ENCODE measurements at regions not wholly inside any gene's neighbourhood (a gene's known extent, or its start where the extent isn't known, plus 50 kb on each side); places are given as distances from the start of the nearest gene placed in this dataset.

DNA sequence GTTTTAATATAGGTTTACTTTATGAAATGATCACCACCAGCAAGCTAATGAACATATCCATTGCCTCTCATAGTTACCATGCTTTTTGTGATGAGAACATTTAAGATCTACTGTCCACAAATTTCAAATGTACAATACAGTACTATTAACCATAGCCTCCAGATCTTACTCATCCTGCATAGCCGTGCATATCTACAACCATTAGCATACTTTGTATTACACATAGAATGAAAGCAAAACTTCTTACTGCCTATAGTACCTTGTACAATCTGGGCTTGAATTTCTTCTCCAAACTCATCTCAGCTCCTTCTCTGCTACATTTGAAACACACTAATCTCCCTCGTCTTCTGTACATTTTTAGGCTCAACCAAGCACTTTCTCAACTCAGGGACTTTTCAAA lies 510.6 kb downstream of the PRR16 start:
- no peak for DNase-seq (ENCODE audit: low spot score)
- intact Hi-C loops (cut with DNase I): no loop called here

DNA sequence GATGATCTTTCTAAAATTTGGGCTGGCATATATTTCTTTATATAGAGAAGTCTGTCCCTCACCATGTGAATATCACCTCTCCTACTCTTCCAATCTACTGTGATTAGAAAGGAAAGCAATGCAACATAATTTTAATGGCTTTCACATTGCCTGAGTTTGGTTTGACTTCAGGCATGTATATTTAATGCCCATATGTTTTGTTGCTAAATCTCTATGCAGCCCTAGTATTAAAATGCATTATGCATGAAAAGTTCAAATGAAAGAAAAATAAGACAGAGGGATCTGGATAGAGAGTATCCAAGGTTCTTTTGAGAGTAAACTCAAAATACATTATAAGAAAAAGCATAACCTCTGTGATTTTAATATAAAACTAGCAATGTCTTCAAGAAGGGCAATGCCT lies 518.3 kb downstream of the PRR16 start:
- DNase-seq (ENCODE audit: low spot score): no peak
- intact Hi-C loops (cut with DNase I): no loop called here

DNA sequence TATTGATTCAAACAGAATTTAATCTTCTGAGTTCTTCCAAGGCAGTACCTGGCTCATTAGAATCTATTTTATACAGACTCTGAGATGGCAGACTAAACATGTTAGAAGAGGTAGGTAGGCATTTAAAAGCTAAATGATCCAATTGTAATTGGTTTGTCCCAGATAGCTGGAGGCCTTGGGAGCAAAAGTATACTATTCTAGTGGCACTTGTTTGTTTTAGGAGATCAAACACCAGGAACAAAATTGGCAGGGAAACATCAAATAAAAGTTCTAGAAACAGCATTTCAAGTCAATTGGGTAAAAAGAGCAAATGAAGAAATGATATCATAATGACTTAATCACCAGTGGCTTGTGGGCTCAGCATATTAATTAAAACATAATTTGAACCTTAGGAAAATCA lies 521.4 kb downstream of the PRR16 start:
- intact Hi-C loops (cut with DNase I): no loop called here
- no peak for DNase-seq (ENCODE audit: low spot score)

DNA sequence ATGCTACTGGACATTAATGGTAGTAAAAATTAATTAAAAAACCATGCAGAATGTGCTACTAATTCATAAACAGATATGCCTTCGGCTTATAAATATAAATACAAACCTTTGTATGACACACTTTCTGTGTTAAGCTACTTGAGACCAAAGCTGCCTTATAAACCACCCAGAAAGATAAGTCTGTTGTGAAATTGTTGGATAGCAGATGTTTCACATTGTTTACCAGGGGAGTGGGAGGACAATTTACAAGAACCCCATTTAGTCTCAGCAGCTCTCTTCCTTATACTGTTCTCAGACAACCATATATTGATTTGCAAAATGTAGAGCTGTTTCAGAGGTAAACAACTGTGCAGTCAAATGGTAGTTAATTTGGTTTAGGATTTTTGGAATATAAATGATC lies 524.4 kb downstream of the PRR16 start:
- no peak for DNase-seq (ENCODE audit: low spot score)
- intact Hi-C loops (cut with DNase I): no loop called here

DNA sequence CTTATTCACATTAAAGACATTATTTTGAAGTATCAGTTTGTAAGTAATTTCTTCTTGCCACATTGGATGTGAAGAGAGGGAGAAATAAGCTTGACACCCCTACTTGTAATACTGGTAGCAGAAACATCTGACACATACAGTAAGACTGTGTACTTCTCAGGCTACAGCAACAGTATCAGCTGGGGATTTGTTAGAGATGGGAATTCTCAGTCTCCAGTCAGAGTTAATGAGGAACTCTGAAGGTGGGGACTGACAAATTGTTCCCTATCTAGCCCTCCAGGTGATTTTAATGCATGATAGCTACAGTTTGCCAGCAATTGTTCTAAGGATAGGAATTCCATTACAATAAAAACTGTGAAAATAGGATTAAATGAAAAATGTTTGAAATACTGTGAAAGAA lies 524.8 kb downstream of the PRR16 start:
- intact Hi-C loops (cut with DNase I): no loop called here

DNA sequence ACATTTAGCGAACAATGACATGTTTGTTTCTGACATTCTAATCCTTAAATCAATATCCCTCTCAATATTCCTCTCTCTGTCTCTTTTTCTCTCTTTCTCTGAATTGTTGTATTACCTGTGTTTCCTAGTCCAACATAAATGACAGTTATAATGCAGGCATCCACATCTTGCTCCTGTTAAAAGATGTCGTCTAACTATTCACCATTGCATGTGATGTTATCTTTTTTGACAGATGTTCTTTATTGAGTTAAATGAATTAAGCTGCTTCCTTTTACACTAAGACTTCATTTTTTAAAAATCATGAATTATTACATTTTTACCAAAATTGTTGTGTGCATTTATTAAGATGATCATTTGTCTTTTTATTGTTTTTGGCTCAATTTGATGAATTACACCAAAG lies 527.5 kb downstream of the PRR16 start:
- no peak for DNase-seq (ENCODE audit: low spot score)
- intact Hi-C loops (cut with DNase I): loop anchor here in 1 of 2 donors (10.0 kb wide), 1 partner anchor 1693 kb away; no protein-coding TSS in a partner anchor

More for the DNA sequence above, 524.8 kb downstream of the PRR16 start:
- no peak for DNase-seq (ENCODE audit: low spot score)

DNA sequence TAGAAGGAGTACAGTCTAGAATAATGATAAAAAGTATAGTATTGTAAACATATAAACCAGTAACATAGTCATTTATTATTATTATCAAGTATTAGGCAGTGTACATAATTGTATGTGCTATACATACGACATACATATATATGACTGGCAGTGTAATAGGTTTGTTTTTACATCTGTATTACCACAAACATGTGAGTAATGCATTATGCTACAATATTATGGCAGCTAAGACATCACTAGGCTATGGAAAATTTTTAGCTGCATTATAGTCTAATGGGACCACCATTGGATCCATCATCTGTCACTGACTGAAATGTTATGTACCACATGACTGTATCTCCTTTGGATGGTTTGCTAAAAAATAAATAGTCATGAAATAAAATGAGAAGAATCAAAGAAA lies 530.0 kb downstream of the PRR16 start:
- DNase-seq (ENCODE audit: low spot score): no peak
- intact Hi-C loops (cut with DNase I): loop anchor here in 1 of 2 donors (10.0 kb wide), 1 partner anchor 1691 kb away; no protein-coding TSS in a partner anchor

DNA sequence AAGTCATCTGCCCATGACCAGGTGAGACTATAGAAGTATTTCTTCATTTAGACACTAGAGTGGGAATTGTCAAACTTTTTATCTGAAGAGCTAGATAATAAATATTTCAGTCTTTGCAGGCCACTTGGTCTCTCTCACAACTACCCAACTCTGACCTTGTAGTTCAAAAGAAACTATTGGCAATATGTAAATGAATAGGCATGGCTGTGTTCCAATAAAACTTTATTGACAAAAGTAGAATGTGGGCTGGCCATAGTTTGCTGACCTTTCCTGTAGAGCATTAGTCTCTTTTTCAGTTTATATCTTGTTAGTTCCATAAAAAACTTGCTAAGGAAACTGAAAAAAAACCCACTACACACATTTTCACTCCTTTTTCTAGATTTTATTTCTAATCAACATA lies 535.5 kb downstream of the PRR16 start:
- DNase-seq (ENCODE audit: low spot score): no peak
- intact Hi-C loops (cut with DNase I): loop anchor here in 1 of 2 donors (10.0 kb wide), 1 partner anchor 1685 kb away; no protein-coding TSS in a partner anchor

DNA sequence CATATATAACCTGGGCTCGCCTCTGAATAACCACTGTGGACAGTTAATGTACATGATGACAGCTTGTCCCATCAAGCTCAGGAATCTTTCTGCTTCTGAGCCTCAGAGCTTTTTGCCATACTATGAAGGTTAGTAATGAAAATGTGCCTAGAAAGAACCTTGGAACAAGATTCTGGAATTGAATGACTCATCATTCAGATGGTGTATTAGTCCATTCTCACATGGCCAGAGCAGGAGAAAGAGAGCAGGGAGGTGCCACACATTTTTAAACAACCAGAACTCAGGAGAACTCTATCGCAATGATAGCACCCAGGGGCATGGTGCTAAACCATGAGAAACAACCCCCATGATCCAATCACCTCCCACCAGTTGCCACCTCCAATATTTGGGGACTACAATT lies 542.1 kb downstream of the PRR16 start:
- no peak for DNase-seq (ENCODE audit: low spot score)
- intact Hi-C loops (cut with DNase I): no loop called here

DNA sequence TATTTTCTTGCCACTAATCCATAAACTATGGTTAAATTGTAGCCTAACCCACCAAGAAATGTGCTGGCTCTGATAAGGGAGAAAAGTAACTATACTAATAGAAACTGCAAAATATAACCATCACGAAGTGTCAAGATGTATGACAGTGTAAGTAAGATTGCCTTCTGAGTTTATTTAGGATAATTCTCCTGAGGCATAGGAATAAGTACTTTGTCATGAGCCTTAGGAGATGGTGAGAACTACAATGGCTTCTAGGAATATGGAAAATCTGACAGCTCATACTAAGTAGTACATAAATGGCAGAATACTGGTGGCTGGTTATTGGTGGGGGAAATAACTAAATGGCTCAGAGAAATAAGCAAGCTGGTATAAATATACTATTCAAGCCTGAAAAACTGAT lies 543.9 kb downstream of the PRR16 start:
- intact Hi-C loops (cut with DNase I): no loop called here
- DNase-seq (ENCODE audit: low spot score): no peak

DNA sequence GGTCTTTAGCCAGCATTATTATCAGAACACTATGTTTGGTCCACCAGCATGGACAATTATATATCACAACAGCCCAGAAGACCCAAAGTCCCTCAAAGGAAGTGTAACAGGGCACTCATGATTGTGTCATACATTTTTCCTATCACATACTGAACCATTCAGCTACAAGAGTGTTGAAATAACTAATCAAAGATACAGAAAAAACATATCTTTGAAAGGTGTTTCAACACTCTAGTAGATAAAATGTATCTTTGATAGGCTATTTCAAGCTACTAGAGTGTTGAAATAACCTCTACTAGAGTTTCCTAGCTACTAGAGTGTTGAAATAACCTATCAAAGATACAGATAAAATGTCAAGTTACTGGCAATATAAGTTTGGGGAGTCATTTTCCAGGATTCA lies 545.0 kb downstream of the PRR16 start:
- intact Hi-C loops (cut with DNase I): no loop called here
- no peak for DNase-seq (ENCODE audit: low spot score)

DNA sequence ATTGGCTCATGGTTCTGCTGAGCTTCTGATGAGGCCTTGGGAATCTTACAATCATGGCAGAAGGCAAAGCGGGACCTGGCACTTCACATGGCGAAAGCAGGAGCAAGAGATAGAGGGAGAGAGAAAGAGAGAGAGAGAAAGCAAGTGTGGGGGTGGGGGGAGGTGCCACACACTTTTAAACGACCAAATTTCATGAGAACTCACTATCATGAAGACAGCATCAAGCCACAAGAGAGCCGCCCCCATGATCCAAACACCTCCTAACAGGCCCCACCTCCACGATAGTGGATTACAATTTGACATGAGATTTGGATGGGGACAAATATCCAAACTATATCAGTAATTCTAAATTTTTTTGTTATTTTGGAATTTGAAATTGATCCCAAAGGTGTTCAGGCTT lies 553.9 kb downstream of the PRR16 start:
- DNase-seq (ENCODE audit: low spot score): no peak
- intact Hi-C loops (cut with DNase I): no loop called here

DNA sequence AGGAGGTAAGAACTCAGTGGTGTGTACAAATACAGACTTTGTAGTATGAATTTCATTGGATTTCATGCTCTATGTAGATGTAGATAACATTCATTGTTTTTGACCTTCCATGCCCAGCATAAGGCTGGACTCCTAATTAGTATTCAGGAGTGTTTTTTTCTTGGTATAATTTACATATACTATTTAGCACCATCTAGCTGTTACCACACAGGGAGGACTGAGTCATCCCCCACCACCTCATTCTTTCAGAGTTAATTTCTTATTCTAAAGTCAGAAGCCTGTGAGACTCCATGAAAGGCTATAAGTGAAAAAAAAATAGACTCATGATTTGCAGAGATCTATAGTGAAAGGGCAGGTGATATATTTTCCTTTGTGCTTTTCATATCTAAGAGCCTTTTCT lies 555.0 kb downstream of the PRR16 start:
- intact Hi-C loops (cut with DNase I): no loop called here

DNA sequence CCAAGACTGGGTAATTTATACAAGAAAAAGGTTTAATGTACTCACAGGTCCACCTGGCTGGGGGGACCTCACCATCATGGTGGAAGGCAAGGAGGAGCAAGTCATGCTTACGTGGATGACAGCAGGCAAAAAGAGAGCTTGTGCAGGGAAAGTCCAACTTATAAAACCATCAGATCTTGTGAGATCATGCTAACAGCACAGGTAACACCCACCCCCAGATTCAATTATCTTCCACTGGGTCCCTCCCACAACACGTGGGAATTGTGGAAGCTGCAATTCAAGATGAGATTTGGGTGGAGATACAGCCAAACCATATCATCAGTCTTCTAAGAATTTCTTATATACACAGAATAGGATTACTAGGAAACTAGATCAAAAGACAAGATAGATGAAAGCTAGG lies 555.6 kb downstream of the PRR16 start:
- no peak for DNase-seq (ENCODE audit: low spot score)
- intact Hi-C loops (cut with DNase I): no loop called here

More for the DNA sequence above, 555.0 kb downstream of the PRR16 start:
- DNase-seq (ENCODE audit: low spot score): no peak

DNA sequence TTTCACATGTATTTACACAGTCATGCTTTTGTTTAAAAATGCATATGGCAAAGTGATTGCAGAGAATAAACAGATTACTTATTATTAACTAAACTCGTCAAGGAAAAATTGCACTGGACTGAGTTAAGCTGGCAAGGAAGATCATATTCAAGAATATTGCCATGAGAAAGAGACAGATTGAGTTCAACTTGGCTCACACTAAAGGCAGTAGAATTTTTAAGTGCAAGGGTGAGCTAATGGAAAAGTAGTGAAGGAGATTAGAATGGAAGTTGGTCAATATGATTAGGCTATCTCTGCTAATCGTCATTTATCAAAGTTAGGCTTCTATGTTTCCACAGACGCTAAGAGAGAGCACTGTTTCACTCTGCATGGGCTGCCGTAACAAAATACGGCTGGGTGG lies 557.6 kb downstream of the PRR16 start:
- intact Hi-C loops (cut with DNase I): no loop called here
- DNase-seq (ENCODE audit: low spot score): no peak

DNA sequence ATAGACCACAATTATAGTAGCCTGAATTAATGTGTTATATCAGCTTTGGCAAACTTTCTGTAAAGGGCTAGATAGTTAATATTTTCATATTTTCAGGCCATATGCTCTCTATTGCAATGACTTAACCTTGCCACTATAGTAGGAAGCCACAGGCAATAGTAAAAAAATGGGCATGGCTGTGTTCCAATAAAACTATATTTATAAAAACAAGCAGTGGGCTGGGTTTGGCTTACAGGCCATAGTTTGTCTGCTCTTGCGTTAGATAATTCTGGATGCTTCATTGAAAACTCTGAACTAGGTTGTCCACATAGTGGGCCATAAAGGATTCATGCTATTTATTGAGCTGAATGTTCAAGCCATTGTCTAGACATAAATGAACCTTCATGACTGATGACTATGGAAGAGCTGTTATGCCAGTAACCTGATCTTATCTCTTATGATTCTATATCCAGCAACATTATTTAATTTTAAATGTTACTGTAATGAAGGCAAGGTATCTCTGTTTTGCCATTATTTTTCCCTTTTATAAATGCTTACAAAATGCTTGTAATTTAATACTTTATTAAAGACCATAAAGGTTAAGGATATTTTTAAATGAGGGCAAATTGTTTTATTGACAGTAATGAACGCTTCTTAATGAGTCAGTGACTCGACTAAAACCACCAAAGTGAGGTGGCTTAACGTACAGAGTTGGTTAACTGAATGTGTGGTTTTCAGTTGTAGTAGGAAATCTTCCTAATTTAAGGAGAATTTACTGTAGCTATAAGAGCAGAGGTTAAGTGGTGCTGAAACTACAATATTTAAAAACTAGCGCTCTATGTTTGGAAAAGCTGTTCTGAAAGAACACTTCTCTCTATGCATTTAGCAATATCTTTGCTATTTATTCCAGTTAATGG lies 560.6 kb downstream of the PRR16 start:
- intact Hi-C loops (cut with DNase I): no loop called here
- DNase-seq (ENCODE audit: low spot score): no peak

DNA sequence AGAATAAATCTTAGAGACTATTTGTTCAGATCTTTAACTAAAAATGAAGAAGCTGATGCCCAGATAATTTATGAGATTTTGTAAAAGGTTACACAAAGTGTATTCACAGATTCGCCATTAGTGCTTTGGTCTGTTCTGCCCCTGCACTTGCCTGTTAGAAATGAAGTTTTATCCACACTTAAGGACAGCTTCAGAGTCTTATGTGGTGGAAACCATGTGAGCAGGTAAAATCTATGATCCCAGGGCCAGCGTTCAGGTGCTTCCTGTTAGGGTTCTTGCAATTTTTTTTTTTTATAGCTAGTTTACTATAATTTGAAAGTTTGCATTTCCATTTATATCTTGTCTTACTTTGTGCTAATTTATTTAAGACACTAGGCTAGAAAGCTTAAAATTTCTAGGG lies 561.6 kb downstream of the PRR16 start:
- DNase-seq (ENCODE audit: low spot score): no peak
- intact Hi-C loops (cut with DNase I): no loop called here

DNA sequence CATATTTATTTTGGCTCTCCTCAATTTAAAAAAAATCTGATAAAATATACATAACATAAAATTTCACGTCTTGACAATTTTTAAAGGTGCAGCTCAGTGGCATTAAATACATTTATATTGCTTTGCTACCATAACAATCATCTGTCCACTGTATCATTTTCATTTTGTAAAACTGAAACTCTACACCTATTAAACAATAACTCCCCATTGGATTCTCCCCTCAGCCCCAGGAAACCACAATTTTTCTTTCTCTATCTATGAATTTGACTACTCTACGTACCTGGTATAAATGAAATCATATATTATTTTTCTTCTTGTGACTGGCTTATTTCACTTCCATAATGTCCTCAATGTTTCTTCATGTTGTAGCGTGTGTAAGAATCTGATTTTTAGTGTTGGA lies 563.5 kb downstream of the PRR16 start:
- intact Hi-C loops (cut with DNase I): no loop called here
- no peak for DNase-seq (ENCODE audit: low spot score)

DNA sequence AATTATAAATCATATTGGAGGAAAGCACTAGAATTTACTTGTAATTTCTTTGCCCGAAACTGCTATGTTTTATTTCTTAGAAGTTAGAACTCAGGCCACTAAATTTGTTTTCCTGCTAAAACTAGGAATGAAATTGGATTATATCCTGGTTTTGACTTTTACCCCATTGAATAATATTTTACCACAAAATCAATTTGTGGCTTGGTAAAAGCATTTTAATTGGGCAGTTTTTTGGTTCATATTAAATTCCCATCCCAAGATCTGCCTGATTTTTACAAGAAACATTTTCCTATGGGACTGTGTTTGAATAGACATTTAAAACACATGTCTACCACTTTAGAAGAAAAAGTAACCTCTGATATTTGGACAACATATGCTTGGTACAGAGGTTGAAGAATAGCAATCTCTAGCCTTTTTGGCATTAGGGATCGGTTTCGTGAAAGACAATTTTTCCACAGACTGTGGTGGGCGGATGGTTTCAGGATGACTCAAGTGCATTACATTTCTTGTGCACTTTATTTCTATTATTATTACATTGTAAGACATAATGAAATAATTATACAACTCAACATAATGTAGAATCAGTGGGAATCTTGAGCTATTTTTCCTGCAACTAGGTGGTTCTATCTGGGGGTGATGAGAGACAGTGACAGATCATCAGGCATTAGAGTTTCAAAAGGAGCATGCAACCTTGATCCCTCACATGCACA lies 565.6 kb downstream of the PRR16 start:
- intact Hi-C loops (cut with DNase I): no loop called here

DNA sequence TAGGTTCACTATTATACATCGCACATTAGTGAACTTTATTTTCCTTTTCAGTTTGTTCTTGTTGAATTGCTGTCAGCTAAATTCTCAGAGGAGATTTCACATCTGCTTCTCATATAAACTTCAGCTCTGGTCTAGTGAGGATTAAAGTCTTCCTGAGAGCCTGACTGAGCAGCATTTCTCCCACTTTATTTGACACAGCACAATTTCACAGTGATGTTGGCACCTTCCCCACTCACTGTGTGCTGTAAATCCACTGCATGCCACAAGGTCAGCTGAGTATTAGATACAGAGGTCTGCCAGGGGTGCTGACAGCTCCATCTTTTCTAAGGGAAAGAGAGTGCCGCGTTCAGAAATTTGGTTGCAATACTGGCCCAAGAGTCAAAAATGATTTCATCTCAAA lies 567.4 kb downstream of the PRR16 start:
- intact Hi-C loops (cut with DNase I): no loop called here
- no peak for DNase-seq (ENCODE audit: low spot score)

More for the DNA sequence above, 565.6 kb downstream of the PRR16 start:
- no peak for DNase-seq (ENCODE audit: low spot score)

DNA sequence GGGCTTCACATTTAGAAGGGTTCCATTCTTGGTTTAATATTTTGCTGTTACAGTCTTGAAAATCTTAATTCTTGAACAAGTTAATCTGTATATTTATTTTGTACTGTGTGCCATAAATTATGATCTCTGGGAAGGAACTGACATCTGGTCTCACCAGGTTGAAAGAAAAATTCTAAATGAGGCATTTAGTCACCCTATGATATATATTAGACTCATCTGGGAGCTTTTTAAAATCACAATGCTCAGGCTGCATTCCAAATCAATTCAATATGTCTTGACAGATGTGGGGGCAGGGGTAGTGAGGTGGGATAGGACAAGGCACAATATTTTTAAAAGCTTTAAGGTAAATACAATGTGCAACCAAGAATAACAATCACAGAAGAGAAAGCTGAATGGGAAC lies 569.2 kb downstream of the PRR16 start:
- no peak for DNase-seq (ENCODE audit: low spot score)
- intact Hi-C loops (cut with DNase I): no loop called here
